ENCODE measurements at regions not wholly inside any gene's neighbourhood (a gene's known extent, or its start where the extent isn't known, plus 50 kb on each side); places are given as distances from the start of the nearest gene placed in this dataset.
A peak's percentile ranks its signal among the peaks of the same experiment; 100 is the strongest.
"Not testable (repeated sequence)": the region's sequence is repeated elsewhere in the genome, so short reads cannot be mapped to it uniquely, and the experiment has no call there.

GRCh38 chrX:437661-438390, 51.1 kb upstream of the PPP2R3B start:
- peak; percentile 19 for DNase-seq

- DNase-seq, result no peak
Measured at GRCh38 chrX:439241-439640, 52.5 kb upstream of the PPP2R3B start.

- DNase-seq, result no peak
Measured at GRCh38 chrX:439719-440118, 53.0 kb upstream of the PPP2R3B start.

- DNase-seq, result no peak
Measured at GRCh38 chrX:440636-441035, 53.9 kb upstream of the PPP2R3B start.

- no peak for DNase-seq
Measured at GRCh38 chrX:443536-444210, 57.0 kb upstream of the PPP2R3B start.

- DNase-seq, result no peak
Measured at GRCh38 chrX:444305-444704, 57.6 kb upstream of the PPP2R3B start.

GRCh38 chrX:445727-446126, 59.0 kb upstream of the PPP2R3B start:
- no peak for DNase-seq

- no peak for DNase-seq
Measured at GRCh38 chrX:446245-446644, 59.5 kb upstream of the PPP2R3B start.

- DNase-seq, result no peak
Measured at GRCh38 chrX:447052-447451, 60.3 kb upstream of the PPP2R3B start.

- not testable (repeated sequence) for DNase-seq
Measured at GRCh38 chrX:451750-452149, 65.0 kb upstream of the PPP2R3B start.

GRCh38 chrX:452598-452997, 65.9 kb upstream of the PPP2R3B start:
- no peak for DNase-seq

- not testable (repeated sequence) for DNase-seq
Measured at GRCh38 chrX:454514-454913, 67.8 kb upstream of the PPP2R3B start.

GRCh38 chrX:455199-455598, 68.5 kb upstream of the PPP2R3B start:
- DNase-seq, result no peak

- DNase-seq, result no peak
Measured at GRCh38 chrX:455673-456072, 69.0 kb upstream of the PPP2R3B start.

GRCh38 chrX:456146-456545, 69.4 kb upstream of the PPP2R3B start:
- DNase-seq, result no peak

- no peak for DNase-seq
Measured at GRCh38 chrX:456551-457291, 70.0 kb upstream of the PPP2R3B start.

GRCh38 chrX:457292-457679, 70.6 kb upstream of the PPP2R3B start:
- no peak for DNase-seq

- no peak for DNase-seq
Measured at GRCh38 chrX:458631-459061, 71.9 kb upstream of the PPP2R3B start.

GRCh38 chrX:459611-460010, 72.9 kb upstream of the PPP2R3B start:
- no peak for DNase-seq

GRCh38 chrX:460116-460515, 73.4 kb upstream of the PPP2R3B start:
- no peak for DNase-seq

GRCh38 chrX:460823-461640, 74.3 kb upstream of the PPP2R3B start:
- DNase-seq, result no peak

- no peak for DNase-seq
Measured at GRCh38 chrX:462853-463252, 76.1 kb upstream of the PPP2R3B start.
